PFSK-1 (cell line): ENCODE measurements at regions not wholly inside any gene's neighbourhood (a gene's known extent, or its start where the extent isn't known, plus 50 kb on each side); places are given as distances from the start of the nearest gene placed in this dataset.

ENCODE experiments used
- FOXP2 ChIP-seq: optimal IDR thresholded peaks from 2 replicates; pipeline ENCODE3; 2011; ENCODE audit warnings: borderline replicate concordance, control low read depth, inconsistent platforms; ENCODE audit not compliant: insufficient read depth; ENCODE audit errors: extremely low read length, extremely low read depth
- POLR2AphosphoS5 ChIP-seq: IDR thresholded peaks from 2 replicates; pipeline ENCODE4 v1.6.1; 2012; ENCODE audit warnings: low read depth, mild to moderate bottlenecking, control low read depth, low read length, moderate library complexity
- REST ChIP-seq, 2 experiments: IDR thresholded peaks; 2 replicates each; pipeline versions ENCODE4 v1.6.1 to v1.8.0; 2011 to 2012; ENCODE audit warnings: low read depth in 2 of 2, low read length in 2 of 2, control low read depth in 1 of 2, inconsistent platforms in 1 of 2, mild to moderate bottlenecking in 1 of 2, moderate library complexity in 1 of 2; ENCODE audit not compliant: insufficient read depth in 1 of 2
- SIN3A ChIP-seq: IDR thresholded peaks from 2 replicates; pipeline ENCODE4 v1.6.1; 2012; ENCODE audit warnings: mild to moderate bottlenecking, low read length, moderate library complexity, borderline replicate concordance; ENCODE audit not compliant: insufficient read depth
- TAF1 ChIP-seq: IDR thresholded peaks from 2 replicates; pipeline ENCODE4 v1.6.1; 2012; ENCODE audit warnings: low read length, control low read depth, borderline replicate concordance; ENCODE audit not compliant: insufficient read depth

- TF ChIP-seq TAF1 (no peak), SIN3A (no peak), POLR2AphosphoS5 (no peak), REST (IDR thresholded peaks at IDR 0.05; ENCODE audit: insufficient read depth in 1 of 2, low read depth in 2 of 2, low read length in 2 of 2) (no peak), FOXP2 (no peak)
Observed at GRCh38 chr3:127366383-127366782, 78.5 kb upstream of the PRR20G start.

- TF ChIP-seq REST (IDR thresholded peaks at IDR 0.05; ENCODE audit: insufficient read depth in 1 of 2, low read depth in 2 of 2, low read length in 2 of 2) (no peak), SIN3A (no peak), FOXP2 (no peak), POLR2AphosphoS5 (no peak), TAF1 (no peak)
Observed at GRCh38 chr3:127365163-127365798, 77.4 kb upstream of the PRR20G start.

- no peak for TF ChIP-seq SIN3A
- no peak for TF ChIP-seq TAF1
- no peak for TF ChIP-seq POLR2AphosphoS5
- TF ChIP-seq FOXP2 = no peak
- no peak for TF ChIP-seq REST (IDR thresholded peaks at IDR 0.05; ENCODE audit: insufficient read depth in 1 of 2, low read depth in 2 of 2, low read length in 2 of 2)
Observed at GRCh38 chr3:127363891-127364290, 76.0 kb upstream of the PRR20G start.

GRCh38 chr3:127363171-127363570, 75.3 kb upstream of the PRR20G start:
- TF ChIP-seq SIN3A (no peak), REST (IDR thresholded peaks at IDR 0.05; ENCODE audit: insufficient read depth in 1 of 2, low read depth in 2 of 2, low read length in 2 of 2) (no peak), TAF1 (no peak), POLR2AphosphoS5 (no peak), FOXP2 (no peak)

GRCh38 chr3:127360647-127361046, 72.8 kb upstream of the PRR20G start:
- TF ChIP-seq SIN3A = no peak
- TF ChIP-seq REST (IDR thresholded peaks at IDR 0.05; ENCODE audit: insufficient read depth in 1 of 2, low read depth in 2 of 2, low read length in 2 of 2) = no peak
- TF ChIP-seq FOXP2 = no peak
- TF ChIP-seq TAF1 = no peak
- no peak for TF ChIP-seq POLR2AphosphoS5
